Stimulated activated CD4-positive, alpha-beta T cell treated with anti-CD3 and anti-CD28 coated beads, Interleukin-2, amount 100 ng/mL, for 48 hours (primary cell): ENCODE measurements at regions not wholly inside any gene's neighbourhood (a gene's known extent, or its start where the extent isn't known, plus 50 kb on each side); places are given as distances from the start of the nearest gene placed in this dataset.

ENCODE experiments used
- DNase-seq, 2 donors: peaks; one replicate each; pipeline ENCODE4 v3.0.0-alpha.2; 2020

GRCh38 chr10:107626862-107627261 is 462.4 kb upstream of the SORCS1 start:
- DNase-seq, result no peak

- DNase-seq, result no peak
These were observed 458.8 kb upstream of the SORCS1 start for GRCh38 chr10:107623292-107623691.

GRCh38 chr10:107619139-107619538 is 454.6 kb upstream of the SORCS1 start:
- no peak for DNase-seq

GRCh38 chr10:107618504-107618994 is 454.0 kb upstream of the SORCS1 start:
- DNase-seq, result no peak

GRCh38 chr10:107616463-107617410 is 452.2 kb upstream of the SORCS1 start:
- no peak for DNase-seq

GRCh38 chr10:107616031-107616430 is 451.5 kb upstream of the SORCS1 start:
- DNase-seq, result no peak

GRCh38 chr10:107614939-107615685 is 450.6 kb upstream of the SORCS1 start:
- DNase-seq, result no peak

- no peak for DNase-seq
These were observed 446.6 kb upstream of the SORCS1 start for GRCh38 chr10:107611115-107611514.

GRCh38 chr10:107589081-107589480 is 424.6 kb upstream of the SORCS1 start:
- DNase-seq, result no peak

- DNase-seq, result no peak
These were observed 421.1 kb upstream of the SORCS1 start for GRCh38 chr10:107585630-107586029.

GRCh38 chr10:107583974-107584373 is 419.5 kb upstream of the SORCS1 start:
- DNase-seq, result no peak

GRCh38 chr10:107579970-107580369 is 415.5 kb upstream of the SORCS1 start:
- DNase-seq, result no peak

GRCh38 chr10:107577221-107577620 is 412.7 kb upstream of the SORCS1 start:
- DNase-seq, result no peak

- DNase-seq, result no peak
These were observed 412.2 kb upstream of the SORCS1 start for GRCh38 chr10:107576746-107577145.

GRCh38 chr10:107565014-107565413 is 400.5 kb upstream of the SORCS1 start:
- no peak for DNase-seq

GRCh38 chr10:107561136-107561650 is 396.7 kb upstream of the SORCS1 start:
- DNase-seq, result no peak

GRCh38 chr10:107557916-107558315 is 393.4 kb upstream of the SORCS1 start:
- no peak for DNase-seq

GRCh38 chr10:107554333-107554732 is 389.8 kb upstream of the SORCS1 start:
- DNase-seq, result no peak

GRCh38 chr10:107553470-107553869 is 389.0 kb upstream of the SORCS1 start:
- DNase-seq, result no peak

- DNase-seq, result no peak
These were observed 388.5 kb upstream of the SORCS1 start for GRCh38 chr10:107552963-107553362.

GRCh38 chr10:107548301-107548700 is 383.8 kb upstream of the SORCS1 start:
- DNase-seq, result no peak

GRCh38 chr10:107546986-107547385 is 382.5 kb upstream of the SORCS1 start:
- DNase-seq, result no peak

GRCh38 chr10:107546284-107546683 is 381.8 kb upstream of the SORCS1 start:
- no peak for DNase-seq

GRCh38 chr10:107545717-107546116 is 381.2 kb upstream of the SORCS1 start:
- DNase-seq, result no peak
